ENCODE measurements at regions not wholly inside any gene's neighbourhood (a gene's known extent, or its start where the extent isn't known, plus 50 kb on each side); places are given as distances from the start of the nearest gene placed in this dataset.

DNA sequence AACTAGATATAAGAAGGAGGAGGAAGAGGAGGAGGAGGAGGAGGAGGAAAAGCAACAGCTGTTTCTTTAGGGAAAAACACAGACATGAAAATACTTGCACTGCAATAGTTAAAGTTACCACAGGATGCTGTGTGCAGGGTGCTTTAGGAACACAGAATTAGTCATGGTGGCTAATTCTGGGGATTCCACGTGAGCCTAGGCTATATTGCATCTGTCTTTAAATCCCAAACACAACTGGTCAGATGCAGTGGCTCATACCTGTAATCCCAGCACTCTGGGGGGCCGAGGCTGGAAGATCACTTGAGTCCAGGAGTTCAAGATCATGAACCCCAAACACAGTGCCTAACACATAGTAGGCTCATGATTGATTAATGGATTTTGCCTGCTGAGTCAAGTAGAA is 155.3 kb upstream of the C16orf82 start:
- Histone ChIP-seq H3K4me2 (ENCODE audit: low read length) (no peak overlapping the region), H3K27me3 (ENCODE audit: insufficient read depth, low read length) (peaks cover 10% of the 10 kb centered on the region; the same call in 1 of the 2 replicates), H2AFZ (ENCODE audit: low read depth, low read length, poor library complexity, severe bottlenecking) (no peak overlapping the region), H3K9me2 (ENCODE audit: insufficient read depth) (no peaks in the 10 kb centered on the region), H3K4me1 (ENCODE audit: control insufficient read depth in 1 of 2, insufficient read depth in 2 of 2, low read length in 2 of 2) (no peaks in the 10 kb centered on the region), H3K4me3 (replicated peaks in 1 of 2; ENCODE audit: low read depth in 1 of 2, low read length in 2 of 2) (no peak overlapping the region), H4K20me1 (ENCODE audit: insufficient read depth) (no peaks in the 10 kb centered on the region), H3K27ac (ENCODE audit: low read depth, low read length) (no peak overlapping the region), H3K9ac (ENCODE audit: low read length) (no peak overlapping the region), H3K36me3 (ENCODE audit: control insufficient read depth in 1 of 2, insufficient read depth in 2 of 2, low read length in 2 of 2) (no peaks in the 10 kb centered on the region), H3K9me3 (ENCODE audit: control insufficient read depth in 1 of 2, insufficient read depth in 1 of 2, low read depth in 1 of 2, low read length in 2 of 2) (no peaks in the 10 kb centered on the region), H3K79me2 (ENCODE audit: insufficient read depth, low read length) (no peaks in the 10 kb centered on the region)
- ChIA-PET CTCF (no interaction called here), POLR2A (no interaction called here), RAD21 (ENCODE audit: low non-redundant PET in 1 of 2, low total read pairs in 2 of 2, uncharacterized antibody in 2 of 2, unreplicated experiment in 2 of 2) (no interaction called here)
- intact Hi-C loops (cut with micrococcal nuclease), result no loop called here
- TF ChIP-seq SIN3A (IDR thresholded peaks at IDR 0.05; ENCODE audit: low read depth) (no peak), ELF1 (IDR thresholded peaks at IDR 0.05; ENCODE audit: borderline replicate concordance, low read depth) (no peak), SRF (IDR thresholded peaks at IDR 0.05; ENCODE audit: low read depth) (no peak), ZNF274 (IDR thresholded peaks at IDR 0.05; ENCODE audit: low read depth, low read length) (no peak), POLR2AphosphoS5 (IDR thresholded peaks at IDR 0.05; ENCODE audit: low read depth, low read length) (no peak), CEBPB (IDR thresholded peaks at IDR 0.05; ENCODE audit: low read depth) (no peak), EZH2 (IDR thresholded peaks at IDR 0.05) (no peak), YY1 (IDR thresholded peaks at IDR 0.05; ENCODE audit: extremely low read depth, insufficient replicate concordance, low read depth, low read length) (no peak), TCF7L2 (IDR thresholded peaks at IDR 0.05; ENCODE audit: borderline replicate concordance, extremely low read depth, insufficient read depth, insufficient read length) (no peak), FOSL1 (IDR thresholded peaks at IDR 0.05; ENCODE audit: low read depth) (no peak), EGR1 (IDR thresholded peaks at IDR 0.05; ENCODE audit: low read depth) (no peak), RAD21 (IDR thresholded peaks at IDR 0.05; ENCODE audit: low read depth) (no peak), JUND (IDR thresholded peaks at IDR 0.05) (no peak), EZH2phosphoT487 (IDR thresholded peaks at IDR 0.05; ENCODE audit: borderline replicate concordance) (no peak)
- TF ChIP-seq, protein P1, sequence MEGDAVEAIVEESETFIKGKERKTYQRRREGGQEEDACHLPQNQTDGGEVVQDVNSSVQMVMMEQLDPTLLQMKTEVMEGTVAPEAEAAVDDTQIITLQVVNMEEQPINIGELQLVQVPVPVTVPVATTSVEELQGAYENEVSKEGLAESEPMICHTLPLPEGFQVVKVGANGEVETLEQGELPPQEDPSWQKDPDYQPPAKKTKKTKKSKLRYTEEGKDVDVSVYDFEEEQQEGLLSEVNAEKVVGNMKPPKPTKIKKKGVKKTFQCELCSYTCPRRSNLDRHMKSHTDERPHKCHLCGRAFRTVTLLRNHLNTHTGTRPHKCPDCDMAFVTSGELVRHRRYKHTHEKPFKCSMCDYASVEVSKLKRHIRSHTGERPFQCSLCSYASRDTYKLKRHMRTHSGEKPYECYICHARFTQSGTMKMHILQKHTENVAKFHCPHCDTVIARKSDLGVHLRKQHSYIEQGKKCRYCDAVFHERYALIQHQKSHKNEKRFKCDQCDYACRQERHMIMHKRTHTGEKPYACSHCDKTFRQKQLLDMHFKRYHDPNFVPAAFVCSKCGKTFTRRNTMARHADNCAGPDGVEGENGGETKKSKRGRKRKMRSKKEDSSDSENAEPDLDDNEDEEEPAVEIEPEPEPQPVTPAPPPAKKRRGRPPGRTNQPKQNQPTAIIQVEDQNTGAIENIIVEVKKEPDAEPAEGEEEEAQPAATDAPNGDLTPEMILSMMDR (IDR thresholded peaks at IDR 0.05 in 2 of 3, conservative IDR thresholded peaks at IDR 0.05 in 1 of 3; ENCODE audit: borderline replicate concordance in 1 of 3, insufficient read depth in 1 of 3, low read depth in 2 of 3, low read length in 2 of 3), result no peak
- TF ChIP-seq, protein P2, sequence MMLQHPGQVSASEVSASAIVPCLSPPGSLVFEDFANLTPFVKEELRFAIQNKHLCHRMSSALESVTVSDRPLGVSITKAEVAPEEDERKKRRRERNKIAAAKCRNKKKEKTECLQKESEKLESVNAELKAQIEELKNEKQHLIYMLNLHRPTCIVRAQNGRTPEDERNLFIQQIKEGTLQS (IDR thresholded peaks at IDR 0.05), result no peak
- TF ChIP-seq, protein P3, sequence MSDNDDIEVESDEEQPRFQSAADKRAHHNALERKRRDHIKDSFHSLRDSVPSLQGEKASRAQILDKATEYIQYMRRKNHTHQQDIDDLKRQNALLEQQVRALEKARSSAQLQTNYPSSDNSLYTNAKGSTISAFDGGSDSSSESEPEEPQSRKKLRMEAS (IDR thresholded peaks at IDR 0.05), result no peak
- TF ChIP-seq, protein P4, sequence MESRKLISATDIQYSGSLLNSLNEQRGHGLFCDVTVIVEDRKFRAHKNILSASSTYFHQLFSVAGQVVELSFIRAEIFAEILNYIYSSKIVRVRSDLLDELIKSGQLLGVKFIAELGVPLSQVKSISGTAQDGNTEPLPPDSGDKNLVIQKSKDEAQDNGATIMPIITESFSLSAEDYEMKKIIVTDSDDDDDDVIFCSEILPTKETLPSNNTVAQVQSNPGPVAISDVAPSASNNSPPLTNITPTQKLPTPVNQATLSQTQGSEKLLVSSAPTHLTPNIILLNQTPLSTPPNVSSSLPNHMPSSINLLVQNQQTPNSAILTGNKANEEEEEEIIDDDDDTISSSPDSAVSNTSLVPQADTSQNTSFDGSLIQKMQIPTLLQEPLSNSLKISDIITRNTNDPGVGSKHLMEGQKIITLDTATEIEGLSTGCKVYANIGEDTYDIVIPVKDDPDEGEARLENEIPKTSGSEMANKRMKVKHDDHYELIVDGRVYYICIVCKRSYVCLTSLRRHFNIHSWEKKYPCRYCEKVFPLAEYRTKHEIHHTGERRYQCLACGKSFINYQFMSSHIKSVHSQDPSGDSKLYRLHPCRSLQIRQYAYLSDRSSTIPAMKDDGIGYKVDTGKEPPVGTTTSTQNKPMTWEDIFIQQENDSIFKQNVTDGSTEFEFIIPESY (IDR thresholded peaks at IDR 0.05; ENCODE audit: extremely low read depth, insufficient replicate concordance, low read length), result no peak
- TF ChIP-seq, protein P5, sequence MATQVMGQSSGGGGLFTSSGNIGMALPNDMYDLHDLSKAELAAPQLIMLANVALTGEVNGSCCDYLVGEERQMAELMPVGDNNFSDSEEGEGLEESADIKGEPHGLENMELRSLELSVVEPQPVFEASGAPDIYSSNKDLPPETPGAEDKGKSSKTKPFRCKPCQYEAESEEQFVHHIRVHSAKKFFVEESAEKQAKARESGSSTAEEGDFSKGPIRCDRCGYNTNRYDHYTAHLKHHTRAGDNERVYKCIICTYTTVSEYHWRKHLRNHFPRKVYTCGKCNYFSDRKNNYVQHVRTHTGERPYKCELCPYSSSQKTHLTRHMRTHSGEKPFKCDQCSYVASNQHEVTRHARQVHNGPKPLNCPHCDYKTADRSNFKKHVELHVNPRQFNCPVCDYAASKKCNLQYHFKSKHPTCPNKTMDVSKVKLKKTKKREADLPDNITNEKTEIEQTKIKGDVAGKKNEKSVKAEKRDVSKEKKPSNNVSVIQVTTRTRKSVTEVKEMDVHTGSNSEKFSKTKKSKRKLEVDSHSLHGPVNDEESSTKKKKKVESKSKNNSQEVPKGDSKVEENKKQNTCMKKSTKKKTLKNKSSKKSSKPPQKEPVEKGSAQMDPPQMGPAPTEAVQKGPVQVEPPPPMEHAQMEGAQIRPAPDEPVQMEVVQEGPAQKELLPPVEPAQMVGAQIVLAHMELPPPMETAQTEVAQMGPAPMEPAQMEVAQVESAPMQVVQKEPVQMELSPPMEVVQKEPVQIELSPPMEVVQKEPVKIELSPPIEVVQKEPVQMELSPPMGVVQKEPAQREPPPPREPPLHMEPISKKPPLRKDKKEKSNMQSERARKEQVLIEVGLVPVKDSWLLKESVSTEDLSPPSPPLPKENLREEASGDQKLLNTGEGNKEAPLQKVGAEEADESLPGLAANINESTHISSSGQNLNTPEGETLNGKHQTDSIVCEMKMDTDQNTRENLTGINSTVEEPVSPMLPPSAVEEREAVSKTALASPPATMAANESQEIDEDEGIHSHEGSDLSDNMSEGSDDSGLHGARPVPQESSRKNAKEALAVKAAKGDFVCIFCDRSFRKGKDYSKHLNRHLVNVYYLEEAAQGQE (IDR thresholded peaks at IDR 0.05; ENCODE audit: low read depth), result no peak
- DNase-seq (ENCODE audit: low read depth, low spot score) (no peak), ATAC-seq (no peak)
- BruUV-seq (replicated peaks), result no TSS peak
